H9 (cell line): ENCODE measurements at regions not wholly inside any gene's neighbourhood (a gene's known extent, or its start where the extent isn't known, plus 50 kb on each side); places are given as distances from the start of the nearest gene placed in this dataset.

Experiments used
- DNase-seq: peaks from one replicate; pipeline ENCODE4 v3.0.0-alpha.2; 2017
- H2AFZ ChIP-seq: one replicate; pipeline ENCODE4 v1.6.1; 2013; ENCODE audit warnings: mild to moderate bottlenecking, low read length, control low read depth, moderate library complexity
- H2AK5ac ChIP-seq: 2 replicates; pipeline ENCODE4 v1.6.1; 2013; ENCODE audit warnings: low read length, control low read depth, mixed read lengths; ENCODE audit not compliant: insufficient read length
- H2BK120ac ChIP-seq: one replicate; pipeline ENCODE4 v1.6.1; 2013; ENCODE audit warnings: low read depth, mild to moderate bottlenecking, low read length, control low read depth, inconsistent platforms; ENCODE audit not compliant: poor library complexity, severe bottlenecking
- H2BK12ac ChIP-seq: 2 replicates; pipeline ENCODE4 v1.6.1; 2013; ENCODE audit warnings: low read length, control low read depth, mixed read lengths, low read depth; ENCODE audit not compliant: insufficient read length
- H2BK15ac ChIP-seq: 2 replicates; pipeline ENCODE4 v1.6.1; 2013; ENCODE audit warnings: low read depth, low read length, control low read depth
- H2BK20ac ChIP-seq: one replicate; pipeline ENCODE4 v1.6.1; 2013; ENCODE audit warnings: low read depth, mild to moderate bottlenecking, low read length, control low read depth, inconsistent platforms; ENCODE audit not compliant: poor library complexity, severe bottlenecking
- H2BK5ac ChIP-seq: 2 replicates; pipeline ENCODE4 v1.6.1; 2013; ENCODE audit warnings: low read length, control low read depth, mixed read lengths; ENCODE audit not compliant: insufficient read length
- H3K14ac ChIP-seq: 2 replicates; pipeline ENCODE4 v1.6.1; 2013; ENCODE audit warnings: low read length, control low read depth; ENCODE audit not compliant: insufficient read depth
- H3K18ac ChIP-seq: 2 replicates; pipeline ENCODE4 v1.6.1; 2013; ENCODE audit warnings: low read depth, mild to moderate bottlenecking, mixed read lengths, low read length, control low read depth; ENCODE audit not compliant: insufficient read length
- H3K23ac ChIP-seq: 2 replicates; pipeline ENCODE4 v1.6.1; 2013; ENCODE audit warnings: low read length, control low read depth, mixed read lengths, low read depth; ENCODE audit not compliant: insufficient read length
- H3K23me2 ChIP-seq: 2 replicates; pipeline ENCODE4 v1.6.1; 2013; ENCODE audit warnings: low read depth, mild to moderate bottlenecking, mixed read lengths, low read length, control low read depth; ENCODE audit not compliant: insufficient read length, poor library complexity, severe bottlenecking
- H3K27ac ChIP-seq: 2 replicates; pipeline ENCODE4 v1.5.1; 2013; ENCODE audit warnings: low read length, control low read depth, mixed read lengths, low read depth; ENCODE audit not compliant: insufficient read length
- H3K27me3 ChIP-seq: 2 replicates; pipeline ENCODE4 v1.6.1; 2013; ENCODE audit warnings: low read length, control low read depth, inconsistent platforms; ENCODE audit not compliant: insufficient read depth
- H3K4ac ChIP-seq: 2 replicates; pipeline ENCODE4 v1.6.1; 2013; ENCODE audit warnings: low read depth, mild to moderate bottlenecking, control low read depth, inconsistent platforms, low read length, moderate library complexity
- H3K4me1 ChIP-seq: 2 replicates; pipeline ENCODE4 v1.6.1; 2013; ENCODE audit warnings: low read length, control low read depth, inconsistent platforms; ENCODE audit not compliant: insufficient read depth
- H3K4me2 ChIP-seq: 2 replicates; pipeline ENCODE4 v1.6.1; 2013; ENCODE audit warnings: low read length, control low read depth, mixed read lengths; ENCODE audit not compliant: insufficient read length, insufficient read depth
- H3K56ac ChIP-seq: 2 replicates; pipeline ENCODE4 v1.6.1; 2013; ENCODE audit warnings: low read depth, mild to moderate bottlenecking, mixed read lengths, low read length, control low read depth; ENCODE audit not compliant: insufficient read length
- H3K79me1 ChIP-seq: 2 replicates; pipeline ENCODE4 v1.6.1; 2013; ENCODE audit warnings: low read depth, mild to moderate bottlenecking, moderate library complexity, low read length, control low read depth, inconsistent platforms; ENCODE audit not compliant: insufficient read depth, poor library complexity, severe bottlenecking
- H3K79me2 ChIP-seq: 2 replicates; pipeline ENCODE4 v1.6.1; 2013; ENCODE audit warnings: low read length, control low read depth, inconsistent platforms; ENCODE audit not compliant: insufficient read depth
- H3K9ac ChIP-seq: 2 replicates; pipeline ENCODE4 v1.6.1; 2013; ENCODE audit warnings: low read length, control low read depth, mixed read lengths; ENCODE audit not compliant: insufficient read length; ENCODE audit errors: extremely low read depth
- H3K9me3 ChIP-seq: one replicate; pipeline ENCODE4 v1.6.1; 2013; ENCODE audit warnings: low read depth, low read length, inconsistent platforms; ENCODE audit not compliant: control insufficient read depth
- H3T11ph ChIP-seq: one replicate; pipeline ENCODE4 v1.6.1; 2013; ENCODE audit warnings: mild to moderate bottlenecking, low read length, control low read depth, inconsistent platforms
- H4K20me1 ChIP-seq: one replicate; pipeline ENCODE4 v1.6.1; 2013; ENCODE audit not compliant: control insufficient read depth, insufficient read length, insufficient read depth
- H4K5ac ChIP-seq: 2 replicates; pipeline ENCODE4 v1.6.1; 2013; ENCODE audit warnings: low read depth, mild to moderate bottlenecking, mixed read lengths, low read length, control low read depth; ENCODE audit not compliant: insufficient read length
- H4K8ac ChIP-seq: replicated peaks from 2 replicates; pipeline ENCODE4 v1.6.1; 2013; ENCODE audit warnings: low read length, control low read depth, mixed read lengths, low read depth; ENCODE audit not compliant: insufficient read length
- H4K91ac ChIP-seq: 2 replicates; pipeline ENCODE4 v1.6.1; 2013; ENCODE audit warnings: low read depth, mild to moderate bottlenecking, moderate library complexity, mixed read lengths, low read length, control low read depth; ENCODE audit not compliant: insufficient read length
- H3K27ac Mint-ChIP-seq, 3 experiments: 2 replicates in 2 of 3; 3 replicates in 1 of 3; pipeline ENCODE4 v1.8.0; 2020 to 2021; ENCODE audit warnings: mixed read lengths in 3 of 3, mild to moderate bottlenecking in 1 of 3, moderate library complexity in 1 of 3
- H3K27me3 Mint-ChIP-seq: 2 replicates; pipeline ENCODE4 v1.8.0; 2021; ENCODE audit warnings: low read depth, mild to moderate bottlenecking, moderate library complexity, mixed read lengths
- H3K36me3 Mint-ChIP-seq, 3 experiments: 2 replicates in 2 of 3; 3 replicates in 1 of 3; pipeline ENCODE4 v1.8.0; 2020 to 2021; ENCODE audit warnings: low read depth in 3 of 3, mixed read lengths in 3 of 3; ENCODE audit not compliant: insufficient read depth in 1 of 3
- H3K4me1 Mint-ChIP-seq, 2 experiments: 2 replicates each; pipeline ENCODE4 v1.8.0; 2020; ENCODE audit warnings: mixed read lengths in 2 of 2
- H3K4me3 Mint-ChIP-seq, 2 experiments: 2 replicates in 1 of 2; 3 replicates in 1 of 2; pipeline ENCODE4 v1.8.0; 2020 to 2021; ENCODE audit warnings: mild to moderate bottlenecking in 2 of 2, mixed read lengths in 2 of 2, moderate library complexity in 1 of 2
- H3K9me3 Mint-ChIP-seq, 2 experiments: 2 replicates in 1 of 2; 3 replicates in 1 of 2; pipeline ENCODE4 v1.8.0; 2020; ENCODE audit warnings: mild to moderate bottlenecking in 2 of 2, mixed read lengths in 2 of 2, moderate library complexity in 1 of 2
- WGBS: extraction: QIAGEN DNeasy Blood & Tissue Kit; methylation state at CpG from one replicate; pipeline ENCODE4 v1.1.7; 2013; ENCODE audit warnings: missing lambda C conversion rate, low lambda C conversion rate, mixed read lengths; ENCODE audit not compliant: insufficient read length; ENCODE audit errors: extremely low coverage; 5-methylcytosine and 5-hydroxymethylcytosine counted together
- TF ChIP-seq, protein P1 (sequence below): fragments of 200-600 bp; sonication (generic); conservative IDR thresholded peaks from 3 replicates; pipeline ENCODE4 v1.8.0; 2021; ENCODE audit warnings: antibody characterized with exemption, mild to moderate bottlenecking

DNA sequence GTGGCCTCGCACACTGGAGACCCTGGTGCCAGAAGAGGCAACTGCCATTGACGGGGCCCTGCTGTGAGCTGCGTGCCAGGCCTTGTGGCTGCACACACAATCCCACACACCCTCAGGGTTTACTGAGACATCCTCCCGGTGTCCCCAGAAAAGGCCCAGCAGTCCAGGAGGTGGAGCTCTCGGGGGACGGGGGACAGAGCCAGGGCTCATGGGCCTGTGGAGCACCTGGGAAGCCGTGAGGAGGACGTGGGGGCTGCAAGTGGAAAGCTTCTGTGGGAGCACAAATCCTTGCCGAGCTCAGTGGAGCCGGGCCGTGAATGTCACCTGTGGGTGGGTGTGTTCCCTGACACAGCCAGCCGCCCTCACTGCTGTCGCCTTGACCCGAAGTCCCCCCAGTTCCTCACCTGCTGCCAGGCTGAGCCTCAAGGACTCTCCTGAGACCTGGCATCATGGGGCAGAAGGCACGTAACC, 609.7 kb downstream of the TBC1D22A start:
- no peaks in the 10 kb centered on the region for H3K23me2 ChIP-seq
- TF ChIP-seq, protein P1, sequence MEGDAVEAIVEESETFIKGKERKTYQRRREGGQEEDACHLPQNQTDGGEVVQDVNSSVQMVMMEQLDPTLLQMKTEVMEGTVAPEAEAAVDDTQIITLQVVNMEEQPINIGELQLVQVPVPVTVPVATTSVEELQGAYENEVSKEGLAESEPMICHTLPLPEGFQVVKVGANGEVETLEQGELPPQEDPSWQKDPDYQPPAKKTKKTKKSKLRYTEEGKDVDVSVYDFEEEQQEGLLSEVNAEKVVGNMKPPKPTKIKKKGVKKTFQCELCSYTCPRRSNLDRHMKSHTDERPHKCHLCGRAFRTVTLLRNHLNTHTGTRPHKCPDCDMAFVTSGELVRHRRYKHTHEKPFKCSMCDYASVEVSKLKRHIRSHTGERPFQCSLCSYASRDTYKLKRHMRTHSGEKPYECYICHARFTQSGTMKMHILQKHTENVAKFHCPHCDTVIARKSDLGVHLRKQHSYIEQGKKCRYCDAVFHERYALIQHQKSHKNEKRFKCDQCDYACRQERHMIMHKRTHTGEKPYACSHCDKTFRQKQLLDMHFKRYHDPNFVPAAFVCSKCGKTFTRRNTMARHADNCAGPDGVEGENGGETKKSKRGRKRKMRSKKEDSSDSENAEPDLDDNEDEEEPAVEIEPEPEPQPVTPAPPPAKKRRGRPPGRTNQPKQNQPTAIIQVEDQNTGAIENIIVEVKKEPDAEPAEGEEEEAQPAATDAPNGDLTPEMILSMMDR: no peak
- H2BK12ac ChIP-seq: no peak overlapping the region
- no peaks in the 10 kb centered on the region for H3K4me1 ChIP-seq
- H3K23ac ChIP-seq: no peak overlapping the region
- H3K36me3 Mint-ChIP-seq: peaks cover 13 to 34% (median 16%) of the 10 kb centered on the region in 3 experiments; a peak in 5 of 7 replicates
- H3T11ph ChIP-seq: no peak overlapping the region
- no peak overlapping the region for H2BK5ac ChIP-seq
- H3K4me2 ChIP-seq: no peak overlapping the region
- H2BK120ac ChIP-seq: no peak overlapping the region
- H3K27ac ChIP-seq: no peak overlapping the region
- no peaks in the 10 kb centered on the region for H3K4me1 Mint-ChIP-seq
- no peak overlapping the region for H2AFZ ChIP-seq
- H3K14ac ChIP-seq: no peak overlapping the region; the same call in 1 of the 2 replicates
- no peaks in the 10 kb centered on the region for H3K79me2 ChIP-seq
- no peak overlapping the region for H2BK20ac ChIP-seq
- H3K4ac ChIP-seq: no peak overlapping the region
- no peak overlapping the region for H2AK5ac ChIP-seq
- no peak overlapping the region for H3K4me3 Mint-ChIP-seq
- no peak overlapping the region for H3K18ac ChIP-seq
- no peak overlapping the region for H4K8ac ChIP-seq
- H2BK15ac ChIP-seq: no peak overlapping the region
- no peaks in the 10 kb centered on the region for H3K79me1 ChIP-seq
- no peak overlapping the region for H3K9ac ChIP-seq
- no peak overlapping the region for H4K5ac ChIP-seq
- DNase-seq: no peak
- H3K9me3 ChIP-seq: peaks cover 94% of the 10 kb centered on the region
- no peak overlapping the region for H3K56ac ChIP-seq
- peaks cover 4% of the 10 kb centered on the region for H3K27me3 Mint-ChIP-seq
- no peak overlapping the region for H4K91ac ChIP-seq
- H3K27me3 ChIP-seq: no peaks in the 10 kb centered on the region; the same call in 1 of the 2 replicates
- H4K20me1 ChIP-seq: peaks cover 2% of the 10 kb centered on the region
- H3K9me3 Mint-ChIP-seq: peaks cover 92 to 99% of the 10 kb centered on the region in 2 experiments
- H3K27ac Mint-ChIP-seq: no peak overlapping the region
- WGBS: no CpG with 5 or more reads among the region's 15 CpGs
